Gastroesophageal sphincter (tissue), 4 donors: ENCODE measurements at regions not wholly inside any gene's neighbourhood (a gene's known extent, or its start where the extent isn't known, plus 50 kb on each side); places are given as distances from the start of the nearest gene placed in this dataset.

ENCODE experiments used
- ATAC-seq: fragments of 150-250 bp; one replicate; pipeline ENCODE4 v1.9.1; 2016; ENCODE audit warnings: mild to moderate bottlenecking, moderate library complexity
- H3K27ac ChIP-seq, 4 donors: fragments of 200-600 bp; sonication (generic) in 3 of 4; 1 replicate in 3 of 4; 2 replicates in 1 of 4; pipeline ENCODE4 v1.5.1; 2016 to 2019
- H3K27me3 ChIP-seq: fragments of 200-600 bp; sonication (generic); one replicate; pipeline ENCODE4 v1.5.1; 2019
- H3K36me3 ChIP-seq, 2 donors: fragments of 200-600 bp; sonication (generic); one replicate each; pipeline ENCODE4 v1.5.1; 2019; ENCODE audit warnings: control low read depth in 1 of 2
- H3K4me1 ChIP-seq, 3 donors: fragments of 200-600 bp; sonication (generic); 1 replicate in 2 of 3; 2 replicates in 1 of 3; pipeline ENCODE4 v1.5.1; 2016 to 2019; ENCODE audit warnings: control low read depth in 2 of 3
- H3K4me3 ChIP-seq, 2 donors: fragments of 200-600 bp; sonication (generic); one replicate each; pipeline ENCODE4 v1.5.1; 2019; ENCODE audit warnings: mild to moderate bottlenecking in 1 of 2, moderate library complexity in 1 of 2
- H3K9me3 ChIP-seq, 3 donors: fragments of 200-600 bp; sonication (generic); one replicate each; pipeline ENCODE4 v1.5.1; 2017 to 2019; ENCODE audit warnings: control low read depth in 2 of 3
- CTCF ChIP-seq, 4 experiments: fragments of 200-600 bp in 2 of 4; fragments of 450-650 bp in 2 of 4; sonication (generic) in 1 of 4; IDR thresholded peaks; one replicate each; pipeline ENCODE4 v1.5.1; 2017 to 2019; ENCODE audit warnings: antibody characterized with exemption in 4 of 4, mild to moderate bottlenecking in 2 of 4, moderate library complexity in 2 of 4
- EP300 ChIP-seq: sonication (generic); formaldehyde crosslinking; IDR thresholded peaks from one replicate; pipeline ENCODE4 v1.6.1; 2017; ENCODE audit warnings: antibody characterized with exemption, mild to moderate bottlenecking
- POLR2A ChIP-seq, 2 donors: fragments of 450-650 bp; IDR thresholded peaks; one replicate each; pipeline ENCODE4 v1.6.1; 2017; ENCODE audit warnings: antibody characterized with exemption in 2 of 2, mild to moderate bottlenecking in 2 of 2, moderate library complexity in 1 of 2
- POLR2AphosphoS5 ChIP-seq: sonication (generic); formaldehyde crosslinking; IDR thresholded peaks from one replicate; pipeline ENCODE4 v1.6.1; 2017; ENCODE audit warnings: antibody characterized with exemption
- WGBS, 2 donors: methylation state at CpG; one replicate each; pipeline ENCODE4 v1.1.5; 2018; ENCODE audit warnings: low coverage in 1 of 2; 5-methylcytosine and 5-hydroxymethylcytosine counted together

GRCh38 chr4:95705323-95705722, 134.6 kb upstream of the PDHA2 start:
- Histone ChIP-seq H3K4me3 (no peak overlapping the region), H3K9me3 (peaks cover 0 to 8% (median 0%) of the 10 kb centered on the region in 3 donors), H3K36me3 (no peaks in the 10 kb centered on the region), H3K27ac (no peak overlapping the region), H3K4me1 (no peaks in the 10 kb centered on the region), H3K27me3 (no peaks in the 10 kb centered on the region)
- TF ChIP-seq POLR2A (IDR thresholded peaks at IDR 0.05) (no peak), CTCF (IDR thresholded peaks at IDR 0.05) (no peak), EP300 (no peak), POLR2AphosphoS5 (no peak)
- no peak for ATAC-seq

- 29 to 36% methylated on average over 5 of the region's 5 CpGs for WGBS, 2 donors
- TF ChIP-seq EP300 (no peak), POLR2A (IDR thresholded peaks at IDR 0.05) (no peak), CTCF (IDR thresholded peaks at IDR 0.05) (no peak), POLR2AphosphoS5 (no peak)
- Histone ChIP-seq H3K27me3 (no peaks in the 10 kb centered on the region), H3K27ac (no peak overlapping the region), H3K4me3 (no peak overlapping the region), H3K4me1 (no peaks in the 10 kb centered on the region), H3K9me3 (peaks cover 0 to 11% (median 0%) of the 10 kb centered on the region in 3 donors), H3K36me3 (no peaks in the 10 kb centered on the region)
- peak; percentile 75 for ATAC-seq
These were observed 138.3 kb upstream of the PDHA2 start for GRCh38 chr4:95701500-95702170.

- H3K9me3 ChIP-seq, result no peaks in the 10 kb centered on the region
- no peaks in the 10 kb centered on the region for H3K27me3 ChIP-seq
- H3K4me1 ChIP-seq, result no peaks in the 10 kb centered on the region
- 82 to 91% methylated on average over 2 to 3 of the region's 3 CpGs for WGBS, 2 donors
- no peak for TF ChIP-seq EP300
- no peak for TF ChIP-seq POLR2AphosphoS5
- no peak for TF ChIP-seq POLR2A (IDR thresholded peaks at IDR 0.05)
- TF ChIP-seq CTCF (IDR thresholded peaks at IDR 0.05), result no peak
- H3K27ac ChIP-seq, result no peak overlapping the region
- no peaks in the 10 kb centered on the region for H3K36me3 ChIP-seq
- ATAC-seq, result no peak
- no peak overlapping the region for H3K4me3 ChIP-seq
These were observed 145.5 kb upstream of the PDHA2 start for GRCh38 chr4:95694411-95694810.

GRCh38 chr4:95693594-95693993, 144.8 kb upstream of the UNC5C start:
- WGBS, 2 donors, result 9 to 50% methylated on average over 1 to 2 of the region's 2 CpGs
- TF ChIP-seq POLR2AphosphoS5, result no peak
- no peak for TF ChIP-seq POLR2A (IDR thresholded peaks at IDR 0.05)
- TF ChIP-seq CTCF (IDR thresholded peaks at IDR 0.05), result no peak
- no peak for TF ChIP-seq EP300
- Histone ChIP-seq H3K36me3 (no peaks in the 10 kb centered on the region), H3K27ac (no peak overlapping the region), H3K4me3 (no peak overlapping the region), H3K4me1 (no peaks in the 10 kb centered on the region), H3K9me3 (no peaks in the 10 kb centered on the region), H3K27me3 (no peaks in the 10 kb centered on the region)
- ATAC-seq, result no peak

- Histone ChIP-seq H3K9me3 (no peaks in the 10 kb centered on the region), H3K4me3 (no peak overlapping the region), H3K4me1 (no peaks in the 10 kb centered on the region), H3K27ac (no peak overlapping the region), H3K27me3 (no peaks in the 10 kb centered on the region), H3K36me3 (no peaks in the 10 kb centered on the region)
- ATAC-seq, result no peak
- TF ChIP-seq POLR2A (IDR thresholded peaks at IDR 0.05), result no peak
- TF ChIP-seq CTCF (IDR thresholded peaks at IDR 0.05), result no peak
- no peak for TF ChIP-seq EP300
- no peak for TF ChIP-seq POLR2AphosphoS5
- 50 to 58% methylated on average over 1 of the region's 1 CpG for WGBS, 2 donors
These were observed 127.4 kb upstream of the UNC5C start for GRCh38 chr4:95676190-95676589.
